Natural killer cell (primary cell): ENCODE measurements at regions not wholly inside any gene's neighbourhood (a gene's known extent, or its start where the extent isn't known, plus 50 kb on each side); places are given as distances from the start of the nearest gene placed in this dataset.

Experiments used
- ATAC-seq, 3 donors: fragments of 150-1000 bp in 2 of 3; fragments of 200-7000 bp in 1 of 3; cut with Tn5 transposase; 1 replicate in 1 of 3; 2 replicates in 2 of 3; pipeline ENCODE4 v1.10.0; 2021; ENCODE audit warnings: mild to moderate bottlenecking in 2 of 3, moderate library complexity in 2 of 3
- DNase-seq, 2 donors: peaks; one replicate each; pipeline versions ENCODE4 v3.0.0 to v3.0.0-alpha.2; 2013 to 2021; ENCODE audit warnings: mixed read lengths in 1 of 2
- H3K27ac ChIP-seq: one replicate; pipeline ENCODE4 v1.5.1; 2013; ENCODE audit warnings: mild to moderate bottlenecking, low read length
- H3K27me3 ChIP-seq: one replicate; pipeline ENCODE4 v1.6.1; 2013; ENCODE audit warnings: low read length; ENCODE audit not compliant: control insufficient read depth, insufficient read depth
- H3K36me3 ChIP-seq: one replicate; pipeline ENCODE4 v1.6.1; 2013; ENCODE audit warnings: low read length; ENCODE audit not compliant: control insufficient read depth, insufficient read depth
- H3K4me1 ChIP-seq: one replicate; pipeline ENCODE4 v1.6.1; 2013; ENCODE audit warnings: low read length; ENCODE audit not compliant: control insufficient read depth, insufficient read depth
- H3K4me3 ChIP-seq: one replicate; pipeline ENCODE4 v1.5.1; 2013; ENCODE audit warnings: low read length
- H3K9me3 ChIP-seq: one replicate; pipeline ENCODE4 v1.6.1; 2013; ENCODE audit warnings: low read length; ENCODE audit not compliant: control insufficient read depth, insufficient read depth
- H3K27ac Mint-ChIP-seq, 2 donors: one replicate each; pipeline ENCODE4 v1.8.0; 2022; ENCODE audit warnings: mild to moderate bottlenecking in 2 of 2, mixed read lengths in 2 of 2, moderate library complexity in 1 of 2
- H3K27me3 Mint-ChIP-seq, 2 donors: one replicate each; pipeline ENCODE4 v1.8.0; 2022; ENCODE audit warnings: low read depth in 2 of 2, mixed read lengths in 2 of 2
- H3K36me3 Mint-ChIP-seq: one replicate; pipeline ENCODE4 v1.8.0; 2022; ENCODE audit warnings: mixed read lengths
- H3K4me1 Mint-ChIP-seq, 2 donors: one replicate each; pipeline ENCODE4 v1.8.0; 2022; ENCODE audit warnings: mixed read lengths in 2 of 2
- H3K4me3 Mint-ChIP-seq: one replicate; pipeline ENCODE4 v1.8.0; 2022; ENCODE audit warnings: mild to moderate bottlenecking, moderate library complexity, mixed read lengths
- H3K9me3 Mint-ChIP-seq, 2 donors: one replicate each; pipeline ENCODE4 v1.8.0; 2022; ENCODE audit warnings: mixed read lengths in 2 of 2
- WGBS: methylation state at CpG from one replicate; pipeline ENCODE4 v1.1.7; 2013; ENCODE audit warnings: missing lambda C conversion rate; ENCODE audit not compliant: insufficient coverage; 5-methylcytosine and 5-hydroxymethylcytosine counted together
- intact Hi-C: fragments of 100-400 bp; cut with micrococcal nuclease; formaldehyde crosslinking; loops from one replicate; pipeline ENCODE4 v1.14.2; 2022
- TF ChIP-seq, protein P1 (sequence below): fragments of 200-600 bp; IDR thresholded peaks from one replicate; pipeline ENCODE4 v1.8.0; 2022; ENCODE audit warnings: antibody characterized with exemption

DNA sequence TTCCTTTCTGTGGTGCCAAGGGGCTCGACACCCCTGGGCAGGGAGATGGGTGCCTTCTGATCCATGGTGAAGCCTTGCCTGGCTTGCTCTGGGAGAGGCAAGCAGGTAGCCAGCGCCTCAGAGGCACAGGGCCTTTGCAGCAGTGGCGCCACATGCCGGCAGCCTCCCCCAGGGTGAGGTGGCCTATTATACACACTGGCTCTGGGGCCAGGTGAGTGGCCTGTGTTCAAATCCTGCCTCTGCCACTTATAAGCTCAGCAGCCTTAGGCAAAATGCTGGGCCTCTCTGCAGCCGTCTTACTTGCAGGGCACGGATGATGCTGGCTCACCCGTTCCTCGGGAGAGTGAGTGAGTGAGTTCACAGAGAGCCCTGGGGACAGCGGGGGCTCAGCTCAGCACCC is 176.9 kb downstream of the TFAP2C start:
- Histone ChIP-seq H3K4me1 (no peaks in the 10 kb centered on the region), H3K27me3 (no peaks in the 10 kb centered on the region), H3K4me3 (no peak overlapping the region), H3K36me3 (no peaks in the 10 kb centered on the region), H3K9me3 (no peaks in the 10 kb centered on the region), H3K27ac (no peak overlapping the region)
- intact Hi-C loops: no loop called here
- no peaks in the 10 kb centered on the region for H3K4me1 Mint-ChIP-seq
- 80% methylated on average over 9 of the region's 9 CpGs for WGBS
- DNase-seq (no peak), ATAC-seq (no peak)
- TF ChIP-seq, protein P1, sequence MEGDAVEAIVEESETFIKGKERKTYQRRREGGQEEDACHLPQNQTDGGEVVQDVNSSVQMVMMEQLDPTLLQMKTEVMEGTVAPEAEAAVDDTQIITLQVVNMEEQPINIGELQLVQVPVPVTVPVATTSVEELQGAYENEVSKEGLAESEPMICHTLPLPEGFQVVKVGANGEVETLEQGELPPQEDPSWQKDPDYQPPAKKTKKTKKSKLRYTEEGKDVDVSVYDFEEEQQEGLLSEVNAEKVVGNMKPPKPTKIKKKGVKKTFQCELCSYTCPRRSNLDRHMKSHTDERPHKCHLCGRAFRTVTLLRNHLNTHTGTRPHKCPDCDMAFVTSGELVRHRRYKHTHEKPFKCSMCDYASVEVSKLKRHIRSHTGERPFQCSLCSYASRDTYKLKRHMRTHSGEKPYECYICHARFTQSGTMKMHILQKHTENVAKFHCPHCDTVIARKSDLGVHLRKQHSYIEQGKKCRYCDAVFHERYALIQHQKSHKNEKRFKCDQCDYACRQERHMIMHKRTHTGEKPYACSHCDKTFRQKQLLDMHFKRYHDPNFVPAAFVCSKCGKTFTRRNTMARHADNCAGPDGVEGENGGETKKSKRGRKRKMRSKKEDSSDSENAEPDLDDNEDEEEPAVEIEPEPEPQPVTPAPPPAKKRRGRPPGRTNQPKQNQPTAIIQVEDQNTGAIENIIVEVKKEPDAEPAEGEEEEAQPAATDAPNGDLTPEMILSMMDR: no peak
- H3K36me3 Mint-ChIP-seq: no peaks in the 10 kb centered on the region
- no peak overlapping the region for H3K27ac Mint-ChIP-seq
- H3K9me3 Mint-ChIP-seq: no peaks in the 10 kb centered on the region
- no peak overlapping the region for H3K4me3 Mint-ChIP-seq
- peaks cover 8 to 24% of the 10 kb centered on the region in 2 donors for H3K27me3 Mint-ChIP-seq

DNA sequence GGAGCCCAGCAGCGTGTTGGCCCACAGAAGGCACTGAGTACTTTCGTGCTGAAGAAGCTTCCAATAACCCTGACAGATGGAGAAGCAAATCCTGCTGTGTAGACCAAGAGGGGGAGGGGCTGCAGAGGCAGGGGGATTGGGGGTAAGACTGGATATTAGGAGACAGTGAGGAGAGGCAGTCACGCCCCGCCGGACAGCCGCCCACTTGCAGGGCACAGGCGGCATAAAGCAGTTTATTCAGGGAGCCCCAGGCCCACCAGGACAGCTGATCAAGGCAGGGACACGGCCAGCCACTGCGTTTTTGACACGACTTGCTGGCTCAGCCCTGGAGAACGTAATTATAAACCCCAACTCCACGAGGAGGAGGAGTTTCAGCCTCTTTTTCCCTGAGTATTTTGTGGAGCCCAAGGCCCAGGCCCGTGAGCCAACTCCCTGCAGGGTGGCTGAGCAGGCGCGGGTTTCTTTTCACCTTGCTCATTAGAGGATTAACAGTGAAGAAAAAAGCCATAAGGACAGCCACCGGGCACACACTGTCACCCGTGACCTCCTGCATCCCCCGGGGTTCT is 177.9 kb downstream of the TFAP2C start:
- no peak overlapping the region for H3K4me3 ChIP-seq
- peaks cover 8 to 24% of the 10 kb centered on the region in 2 donors for H3K27me3 Mint-ChIP-seq
- H3K27ac ChIP-seq: no peak overlapping the region
- H3K36me3 ChIP-seq: no peaks in the 10 kb centered on the region
- H3K4me1 Mint-ChIP-seq: no peaks in the 10 kb centered on the region
- no peaks in the 10 kb centered on the region for H3K9me3 Mint-ChIP-seq
- DNase-seq (no peak), ATAC-seq (no peak)
- no peaks in the 10 kb centered on the region for H3K9me3 ChIP-seq
- TF ChIP-seq, protein P1: no peak
- H3K27ac Mint-ChIP-seq: no peak overlapping the region
- no peaks in the 10 kb centered on the region for H3K4me1 ChIP-seq
- H3K4me3 Mint-ChIP-seq: no peak overlapping the region
- WGBS: 47% methylated on average over 18 of the region's 18 CpGs
- H3K36me3 Mint-ChIP-seq: no peaks in the 10 kb centered on the region
- intact Hi-C loops: no loop called here
- H3K27me3 ChIP-seq: no peaks in the 10 kb centered on the region

DNA sequence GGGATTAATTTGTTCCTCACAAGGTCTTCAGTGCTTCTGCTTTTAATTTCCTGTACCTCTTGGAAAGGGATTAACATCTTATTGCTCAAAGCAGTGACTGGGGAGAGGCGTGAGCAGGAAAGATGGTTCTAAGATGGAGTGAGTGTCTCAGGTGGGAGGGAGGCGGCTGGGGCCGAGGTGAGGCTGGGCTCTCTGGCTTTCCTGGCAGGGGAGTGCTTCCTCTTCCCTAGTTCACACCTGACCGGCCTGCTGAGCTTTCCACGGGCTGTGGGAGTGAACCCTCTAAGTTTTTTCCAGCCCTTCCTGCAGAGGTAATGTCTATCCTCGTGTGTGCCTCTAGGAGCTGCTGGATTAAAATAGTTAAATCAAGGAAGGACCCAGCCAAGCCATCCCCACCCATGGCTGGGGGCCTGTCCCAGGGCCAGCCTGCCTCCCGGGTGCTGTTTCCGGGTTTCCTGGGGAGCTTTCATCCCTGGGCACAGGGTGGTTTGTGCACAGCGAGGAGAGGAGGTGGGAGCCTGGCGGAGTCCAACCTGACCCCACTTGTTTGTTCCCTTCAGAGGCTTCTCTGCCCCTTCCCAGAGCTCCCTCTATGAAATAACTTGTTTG is 179.1 kb downstream of the TFAP2C start:
- no peak overlapping the region for H3K27ac Mint-ChIP-seq
- DNase-seq (no peak), ATAC-seq (no peak)
- intact Hi-C loops: no loop called here
- H3K4me3 Mint-ChIP-seq: no peak overlapping the region
- TF ChIP-seq, protein P1: no peak
- Histone ChIP-seq H3K4me1 (no peaks in the 10 kb centered on the region), H3K4me3 (no peak overlapping the region), H3K36me3 (no peaks in the 10 kb centered on the region), H3K27ac (no peak overlapping the region), H3K27me3 (no peaks in the 10 kb centered on the region), H3K9me3 (no peaks in the 10 kb centered on the region)
- 19% methylated on average over 10 of the region's 10 CpGs for WGBS
- H3K9me3 Mint-ChIP-seq: no peaks in the 10 kb centered on the region
- no peaks in the 10 kb centered on the region for H3K4me1 Mint-ChIP-seq
- H3K27me3 Mint-ChIP-seq: peaks cover 8 to 19% of the 10 kb centered on the region in 2 donors
- H3K36me3 Mint-ChIP-seq: no peaks in the 10 kb centered on the region

DNA sequence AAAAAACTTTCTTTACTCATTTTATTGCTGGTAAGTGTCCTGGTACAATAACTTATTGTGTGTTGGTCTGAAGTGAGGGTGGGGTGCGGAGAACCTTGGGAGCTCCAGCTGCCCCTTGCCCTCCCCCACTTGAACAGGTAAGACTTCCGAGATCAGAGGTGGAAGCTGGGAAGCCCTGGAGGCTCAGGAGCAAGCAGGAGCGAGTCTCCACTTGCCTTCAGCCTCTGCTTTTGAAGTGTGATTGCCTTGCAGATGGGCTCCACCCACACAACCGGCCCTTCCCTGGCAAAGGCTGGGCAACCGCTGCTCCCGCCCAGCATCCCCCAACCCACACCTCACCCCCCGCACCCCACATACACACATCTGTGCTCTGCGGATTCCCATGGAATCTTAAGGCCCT is 179.6 kb downstream of the TFAP2C start:
- TF ChIP-seq, protein P1: no peak
- Histone ChIP-seq H3K4me3 (no peak overlapping the region), H3K36me3 (no peaks in the 10 kb centered on the region), H3K27ac (no peak overlapping the region), H3K4me1 (no peaks in the 10 kb centered on the region), H3K9me3 (no peaks in the 10 kb centered on the region), H3K27me3 (no peaks in the 10 kb centered on the region)
- DNase-seq: no peak
- 46% methylated on average over 8 of the region's 8 CpGs for WGBS
- Mint-ChIP-seq H3K36me3 (no peaks in the 10 kb centered on the region), H3K4me1 (no peaks in the 10 kb centered on the region), H3K9me3 (no peaks in the 10 kb centered on the region), H3K4me3 (no peak overlapping the region), H3K27me3 (peaks cover 10 to 19% of the 10 kb centered on the region in 2 donors), H3K27ac (no peak overlapping the region)
- no peak for ATAC-seq
- intact Hi-C loops: no loop called here
